Fibroblast of skin of left biceps (primary cell): ENCODE measurements at regions not wholly inside any gene's neighbourhood (a gene's known extent, or its start where the extent isn't known, plus 50 kb on each side); places are given as distances from the start of the nearest gene placed in this dataset.

ENCODE experiments used
- DNase-seq, 2 experiments: peaks; one replicate each; pipeline ENCODE4 v3.0.0-alpha.2; 2013; ENCODE audit warnings: low read depth in 2 of 2

DNA sequence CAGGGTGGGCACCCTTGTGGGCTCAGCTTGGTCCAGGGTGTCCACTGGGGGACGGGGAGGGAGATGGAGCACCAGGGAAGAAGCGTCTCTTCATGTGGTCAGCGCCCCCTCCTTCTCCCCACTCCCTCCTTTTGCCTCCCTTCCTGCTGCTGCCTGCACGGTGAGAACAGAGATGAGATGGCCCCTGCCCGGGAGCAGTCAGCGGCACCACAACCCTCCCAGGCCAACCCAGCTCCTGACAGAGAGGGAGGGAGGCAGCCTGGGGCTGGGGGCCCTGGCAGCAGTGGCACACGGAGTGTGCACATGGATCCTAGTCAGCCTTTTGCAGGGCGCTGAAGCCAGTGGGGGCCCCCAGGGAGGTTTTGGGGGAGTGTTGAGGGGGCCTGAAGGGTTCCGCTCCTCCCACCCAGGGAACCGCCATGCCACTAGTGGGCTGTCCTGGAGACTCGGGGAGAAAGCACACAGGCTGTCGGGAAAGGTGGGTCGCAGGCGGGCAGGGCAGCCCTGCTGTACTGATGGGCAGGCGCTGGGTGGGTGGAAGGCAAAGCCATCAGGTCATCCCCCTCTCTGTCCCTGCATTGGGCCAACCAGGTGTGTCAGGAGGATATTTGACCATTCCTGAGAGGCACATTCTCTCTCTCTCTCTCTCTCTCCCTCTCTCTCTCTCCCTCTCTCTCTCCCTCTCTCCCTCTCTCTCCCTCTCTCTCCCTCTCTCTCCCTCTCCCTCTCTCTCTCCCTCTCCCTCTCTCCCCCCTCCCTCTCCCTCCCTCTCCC is 94.3 kb upstream of the BHLHE23 start:
- no peak for DNase-seq

DNA sequence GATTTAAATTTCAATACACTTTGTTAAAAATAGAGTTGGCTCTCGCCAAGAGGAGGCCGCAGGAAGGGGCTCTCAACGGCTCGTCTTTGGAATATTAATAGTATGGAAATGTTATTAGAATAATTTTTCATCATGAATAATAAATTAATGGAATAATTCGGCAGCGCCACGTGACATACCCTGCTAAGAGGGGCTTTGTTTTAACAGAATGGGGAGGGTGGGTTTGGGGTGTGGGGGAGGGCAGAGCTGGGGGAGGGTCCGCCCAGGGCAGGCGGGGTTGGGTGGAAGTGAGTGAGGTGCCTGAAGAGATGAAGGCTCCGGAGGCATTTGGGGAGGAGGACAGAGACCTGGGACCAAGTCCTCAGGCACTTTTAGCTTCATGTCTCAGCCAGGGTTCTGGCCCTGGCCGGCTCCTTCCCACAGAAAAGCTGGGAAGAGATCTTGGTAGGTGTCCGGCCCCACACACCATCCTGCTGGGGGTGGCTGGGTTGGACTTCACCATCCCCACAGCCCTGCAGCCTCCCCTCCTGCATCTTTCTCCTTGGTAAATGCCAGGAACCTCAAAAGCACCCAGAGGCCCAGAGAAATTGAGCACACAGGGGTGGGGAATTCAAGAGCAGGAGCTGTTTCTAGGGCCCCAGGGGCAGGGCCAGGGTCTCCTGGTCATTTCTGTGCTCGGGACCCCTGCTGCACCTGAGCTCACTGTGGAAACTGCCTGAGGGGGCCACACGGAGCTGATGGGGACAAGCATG is 93.6 kb upstream of the BHLHE23 start:
- DNase-seq, result no peak

DNA sequence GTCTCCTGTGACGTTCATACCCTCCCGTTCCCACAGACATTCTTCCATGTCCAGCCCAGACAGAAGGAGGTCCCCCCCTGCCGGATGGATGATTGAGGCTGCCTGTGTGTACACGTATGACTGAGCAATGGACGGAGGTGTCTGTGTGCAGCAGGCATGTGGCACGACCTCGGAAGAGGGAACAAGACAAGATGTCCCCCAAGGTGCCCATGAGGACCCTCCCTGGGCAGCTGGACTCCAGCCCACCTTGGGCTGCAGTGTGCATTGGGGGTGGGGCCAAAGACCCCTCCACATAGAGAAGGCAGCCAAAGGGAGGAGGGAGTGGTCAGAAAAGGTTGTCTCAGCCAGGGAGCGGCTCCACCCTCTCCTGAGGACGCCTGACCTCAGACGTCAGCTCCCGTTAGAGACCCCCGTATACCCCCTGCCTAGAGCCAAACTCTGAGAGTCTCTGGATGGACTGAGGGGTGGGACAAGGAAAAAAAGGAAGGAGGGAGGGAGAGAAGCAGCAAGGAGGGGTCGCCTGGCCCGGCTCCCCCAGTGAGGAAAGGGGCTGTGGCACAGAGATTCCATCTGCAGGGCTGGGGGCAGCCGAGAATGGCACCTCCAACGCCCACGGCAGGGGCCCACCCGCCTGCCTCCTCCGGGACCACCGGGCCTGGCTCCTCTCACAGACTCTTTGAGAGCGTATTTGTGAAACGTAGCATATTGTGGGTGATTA is 92.9 kb upstream of the BHLHE23 start:
- no peak for DNase-seq

DNA sequence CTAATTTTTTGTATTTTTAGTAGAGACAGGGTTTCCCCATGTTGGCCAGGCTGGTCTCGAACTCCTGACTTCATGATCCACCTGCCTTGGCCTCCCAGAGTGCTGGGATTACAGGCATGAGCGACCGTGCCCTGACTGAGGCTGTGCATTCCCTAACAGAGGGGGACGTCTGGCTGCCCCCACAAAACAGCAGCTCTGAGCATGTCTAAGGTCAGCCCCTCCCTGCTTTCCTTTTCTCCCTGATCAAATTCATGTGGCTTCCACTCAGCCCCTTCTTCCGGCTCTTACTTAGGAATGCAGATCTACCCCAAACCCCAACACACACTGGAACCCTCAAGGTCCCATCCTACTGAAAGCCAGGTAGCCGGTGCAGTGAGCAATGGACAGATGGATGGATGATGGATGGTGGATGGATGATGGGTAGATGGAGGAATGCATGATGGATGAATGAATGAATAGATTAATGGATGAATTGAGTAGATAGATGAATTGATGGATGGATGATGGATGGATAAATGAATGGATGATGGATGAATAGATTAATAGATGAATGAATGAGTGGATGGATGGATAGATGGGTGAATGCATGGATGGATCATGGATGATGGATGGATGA is 91.5 kb upstream of the BHLHE23 start:
- no peak for DNase-seq

DNA sequence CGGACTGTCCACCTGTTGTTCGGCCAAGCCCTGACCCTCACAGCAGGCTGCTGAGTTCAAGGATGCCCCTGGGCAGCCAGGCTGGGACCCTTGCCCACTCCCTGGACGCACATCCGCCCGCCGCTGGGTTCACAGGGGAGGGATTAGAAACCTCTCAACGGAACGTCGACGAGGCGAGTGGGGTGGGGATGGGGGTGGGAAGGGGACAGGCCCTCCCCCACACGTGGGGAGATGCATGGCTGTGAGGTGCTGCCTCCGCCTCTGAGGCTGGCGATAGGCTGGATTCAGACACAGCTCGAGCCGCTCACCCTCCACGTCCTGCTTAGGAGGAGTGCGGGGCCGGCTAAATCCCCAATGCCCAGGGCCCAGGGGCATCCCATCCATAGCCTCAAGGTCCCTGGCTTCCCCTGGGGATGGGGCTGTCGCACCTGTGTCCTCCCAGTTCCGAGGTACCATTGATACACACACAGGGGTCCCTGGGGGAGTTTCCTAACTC is 90.6 kb upstream of the BHLHE23 start:
- no peak for DNase-seq

DNA sequence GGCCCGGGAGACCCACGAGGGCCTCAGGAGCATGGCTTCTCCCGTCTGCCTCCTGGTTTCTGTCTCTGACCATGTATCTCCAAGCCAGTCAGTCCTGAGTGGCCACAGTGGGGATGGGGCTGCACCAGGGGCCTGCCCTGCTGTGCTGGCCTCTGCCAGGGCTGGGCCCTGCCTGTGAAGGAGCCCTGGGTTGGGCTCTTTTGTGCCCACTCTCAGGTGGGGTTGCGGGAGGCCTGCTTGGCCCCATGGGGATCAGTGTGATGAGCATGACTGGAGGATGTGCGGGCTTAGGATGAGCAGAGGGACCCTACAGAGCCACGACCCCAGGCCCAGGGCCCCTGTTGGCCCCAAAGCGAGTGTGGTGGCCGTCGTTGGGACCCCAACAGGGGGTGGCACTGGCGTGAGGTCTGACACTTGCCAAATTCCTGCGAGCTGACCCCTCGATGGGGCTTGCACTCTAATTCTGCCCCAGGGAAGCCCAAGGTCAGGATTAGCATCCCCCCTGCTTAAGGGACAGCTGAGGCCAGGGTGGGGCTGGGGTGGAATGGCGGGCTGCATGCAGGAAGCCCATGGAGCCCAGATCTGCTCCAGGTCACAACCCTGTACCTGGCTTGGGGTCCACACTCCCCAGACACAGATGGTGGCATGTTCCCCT is 90.0 kb upstream of the BHLHE23 start:
- no peak for DNase-seq

DNA sequence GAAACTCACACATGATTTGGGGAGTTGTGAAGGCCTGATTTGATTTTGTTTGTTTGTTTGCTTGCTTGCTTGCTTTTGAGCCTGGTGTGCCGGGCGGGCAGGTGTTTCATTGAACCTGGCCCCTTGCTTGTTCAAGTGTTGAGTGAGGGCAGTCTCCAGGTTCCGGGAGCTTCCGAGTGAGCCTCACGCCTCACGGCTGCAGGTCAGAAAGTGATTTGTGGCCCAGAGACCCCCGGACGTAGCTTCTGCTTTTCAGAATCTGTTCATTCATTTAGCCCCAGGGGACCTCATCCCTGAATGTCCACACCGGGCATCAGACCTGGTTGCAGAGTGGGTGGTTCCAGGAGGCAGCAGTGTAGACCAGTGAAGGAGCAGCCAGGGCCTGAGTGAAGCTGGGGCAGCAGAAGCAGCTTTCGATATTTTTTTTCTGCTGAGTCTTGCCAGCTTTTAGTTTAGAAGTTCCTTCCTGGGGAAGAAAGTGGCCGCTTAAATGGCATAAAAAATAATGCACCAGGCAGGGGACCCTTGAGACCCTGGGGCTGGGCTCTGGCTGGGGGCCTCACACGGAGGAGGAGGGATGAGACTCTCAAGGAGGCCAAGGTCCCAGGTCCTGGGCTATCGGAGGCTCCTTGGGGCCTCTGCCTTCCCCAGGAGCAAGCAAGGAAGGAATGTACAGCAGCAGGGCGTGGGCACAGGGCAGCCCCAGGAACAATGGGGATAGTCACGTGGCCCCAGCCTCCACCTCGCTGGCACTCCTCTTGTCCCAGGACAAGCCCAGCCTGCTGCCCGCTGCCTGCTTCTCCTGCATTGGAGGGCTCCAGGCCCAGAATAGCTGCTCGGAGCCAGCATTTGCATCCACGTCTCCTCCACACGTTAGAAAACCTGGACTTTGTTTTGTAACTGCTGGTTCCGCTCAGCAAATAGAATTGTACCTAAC is 89.2 kb upstream of the BHLHE23 start:
- no peak for DNase-seq

DNA sequence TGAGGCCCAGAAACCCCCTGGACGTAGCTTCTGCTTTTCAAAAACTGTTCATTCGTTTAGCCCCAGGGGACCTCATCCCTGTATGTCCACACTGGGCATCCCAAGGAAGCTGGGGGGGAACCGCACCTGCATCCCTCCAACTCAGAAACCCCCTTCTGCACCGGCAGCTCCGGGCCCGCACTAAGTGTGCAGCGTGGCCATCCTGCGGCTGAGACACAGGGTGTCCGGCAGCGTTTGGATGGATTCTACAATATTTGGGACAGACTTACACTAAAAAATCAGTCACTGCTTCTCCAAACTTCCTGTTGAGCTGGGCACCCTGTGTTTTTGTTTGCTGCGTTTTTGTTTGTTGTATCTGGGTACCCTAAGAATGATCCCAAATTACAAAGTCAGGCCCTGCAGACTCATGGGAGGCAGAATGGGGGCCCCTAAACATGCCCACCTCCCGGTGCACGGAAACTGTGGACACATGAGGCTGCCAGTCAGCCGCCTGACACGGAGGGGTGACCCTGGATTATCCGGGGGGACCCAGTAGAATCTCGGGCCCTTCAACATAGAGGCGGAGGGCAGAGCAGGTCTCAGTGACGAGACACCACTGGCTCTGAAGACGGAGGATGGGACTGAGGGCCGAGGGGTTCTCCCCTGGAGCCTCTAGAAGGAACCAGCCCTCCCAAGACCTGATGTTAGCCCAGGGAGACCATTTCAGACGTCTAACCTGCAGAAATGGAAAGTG is 88.2 kb upstream of the BHLHE23 start:
- no peak for DNase-seq

DNA sequence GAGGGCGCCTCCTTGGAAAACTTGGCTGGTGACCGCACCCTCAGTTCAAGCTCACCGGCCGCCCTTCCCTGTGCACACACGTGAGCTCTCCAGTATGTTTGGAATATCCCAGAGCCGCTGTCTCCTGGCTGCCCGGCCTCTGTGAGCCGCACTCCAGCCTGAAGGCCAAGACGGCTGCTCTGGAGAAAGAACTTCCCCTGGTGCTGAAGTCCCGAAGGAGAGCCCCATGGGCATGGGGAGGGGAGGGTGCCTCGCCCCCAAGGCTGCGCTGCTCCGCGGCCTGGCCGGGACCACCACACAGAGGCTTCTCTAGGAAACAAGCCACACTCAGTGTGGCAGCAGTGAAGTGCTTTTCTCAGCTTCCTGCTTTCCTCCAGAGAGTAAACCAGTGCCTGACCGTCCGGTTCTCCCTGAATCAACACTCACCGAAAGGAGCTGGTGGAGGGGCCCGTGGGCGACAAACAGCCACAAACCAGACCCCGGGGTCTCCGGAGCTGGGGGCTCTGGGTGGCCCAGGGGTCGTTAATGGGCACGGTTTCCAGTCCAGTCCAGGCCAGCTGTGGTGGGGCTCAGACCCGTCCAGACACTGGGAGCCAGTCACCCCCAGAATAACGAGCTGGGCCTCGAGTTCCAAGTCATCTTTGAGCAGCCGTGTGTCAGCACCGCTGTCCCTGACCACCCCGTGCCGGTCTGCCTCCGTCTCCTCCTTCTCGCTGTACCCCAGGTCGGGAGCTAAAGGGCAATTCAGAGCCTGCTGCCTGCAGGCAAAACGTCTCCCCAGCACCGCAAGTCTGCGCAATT is 87.4 kb upstream of the BHLHE23 start:
- DNase-seq, result no peak

DNA sequence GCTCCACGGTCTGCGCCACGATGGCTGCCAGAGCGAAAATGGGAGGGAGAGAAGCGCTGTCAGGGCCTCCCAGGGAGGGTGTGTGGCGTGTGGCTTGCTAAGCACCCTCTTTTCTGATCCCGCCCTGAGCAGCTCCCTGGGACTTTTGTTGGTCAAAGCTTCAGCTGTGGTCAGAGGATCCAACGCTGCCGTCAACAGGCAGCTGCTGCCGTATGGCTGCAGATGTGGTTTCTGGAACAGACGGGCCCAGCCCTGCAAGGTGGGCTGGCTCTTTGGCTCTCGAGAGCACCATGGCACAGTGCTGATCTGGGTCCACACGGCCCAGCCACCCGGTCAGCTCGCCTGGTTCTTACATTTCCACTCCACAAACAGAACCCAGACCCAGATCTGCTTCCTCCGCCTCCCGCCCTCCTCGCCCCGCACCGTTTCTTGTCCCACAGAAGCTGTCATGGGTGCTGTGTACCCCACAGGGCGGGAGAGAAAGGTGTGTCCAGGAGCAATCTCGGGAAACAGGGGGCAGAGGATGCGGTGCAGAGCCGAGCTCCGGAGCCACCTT is 86.0 kb upstream of the BHLHE23 start:
- DNase-seq, result no peak

DNA sequence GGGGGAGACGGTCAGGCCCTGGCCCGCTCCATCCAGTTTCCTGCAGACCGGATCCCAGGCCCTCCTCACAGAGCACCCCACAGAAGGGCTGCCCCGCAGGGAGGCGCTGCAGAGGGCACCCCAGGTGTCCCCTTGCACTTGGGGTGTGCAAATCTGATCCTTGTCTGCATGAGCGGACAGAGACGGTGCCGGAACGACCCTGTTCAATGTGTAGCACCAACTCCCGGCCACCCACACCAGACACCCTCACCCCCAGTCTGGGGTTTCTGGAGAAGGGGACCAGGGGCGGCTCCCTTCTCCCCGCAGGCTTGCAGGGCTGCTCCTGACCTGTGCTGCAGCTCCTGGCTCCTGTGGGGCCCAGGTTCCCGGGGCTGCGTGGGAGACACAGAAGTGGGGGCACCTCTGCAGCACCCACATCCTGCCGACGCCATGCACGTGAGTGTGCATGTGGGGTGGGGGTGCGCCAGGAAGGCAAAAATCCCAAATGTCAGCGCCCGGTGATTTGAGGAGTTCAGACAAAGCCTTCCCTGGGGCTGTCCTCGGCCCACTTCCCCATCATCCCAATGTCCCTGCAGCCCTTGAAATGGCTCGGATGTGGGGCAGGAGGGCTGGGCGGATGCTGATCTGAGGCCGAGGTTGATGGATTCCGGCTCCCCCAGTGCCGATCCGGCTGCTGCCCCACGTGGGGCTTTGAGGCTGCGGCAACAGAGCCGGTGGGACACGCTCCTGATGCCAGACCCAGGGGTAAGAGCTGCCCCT is 85.3 kb upstream of the BHLHE23 start:
- no peak for DNase-seq

DNA sequence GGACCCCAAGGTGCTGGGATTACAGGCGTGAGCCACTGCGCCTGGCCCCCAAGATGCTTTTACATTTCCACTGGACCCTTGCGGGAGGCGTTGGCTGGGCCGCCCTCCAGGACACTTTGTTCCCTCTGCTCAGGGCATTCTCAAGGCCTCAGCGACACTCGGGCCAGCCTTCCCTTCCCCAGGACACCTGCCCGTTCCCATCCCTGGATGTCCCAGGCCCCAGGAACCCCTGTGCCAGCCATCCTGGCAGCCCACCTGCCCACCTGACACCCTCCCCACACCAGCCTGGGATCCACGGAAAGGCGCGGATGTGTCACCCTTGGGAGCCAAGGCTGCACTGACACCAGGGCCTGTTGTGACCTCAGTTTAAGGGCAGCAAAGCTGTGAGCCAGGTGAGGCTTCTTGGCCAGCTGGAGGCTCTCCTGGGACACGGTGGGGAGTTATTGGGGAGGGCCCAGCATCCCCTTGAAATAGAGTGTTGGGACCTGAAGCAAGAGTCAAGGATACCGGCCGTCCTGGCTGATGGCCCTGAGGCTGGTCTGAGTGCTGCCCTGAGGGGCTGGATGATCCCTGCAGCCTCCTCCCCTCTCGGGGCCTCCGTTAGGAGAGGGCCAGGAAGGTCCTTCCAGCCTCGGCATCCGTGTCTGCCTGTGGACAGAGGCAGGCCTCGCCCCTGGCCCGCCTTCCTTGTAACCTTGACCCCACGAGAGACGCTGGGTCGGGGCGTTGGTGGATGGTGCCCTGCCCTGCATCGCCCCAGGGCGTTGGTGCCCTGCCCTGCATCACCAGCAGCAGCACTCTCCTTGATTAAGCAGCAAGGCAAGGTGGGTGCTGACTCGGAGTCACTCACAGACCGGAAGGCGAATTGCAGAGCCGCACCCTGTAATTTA is 84.2 kb upstream of the BHLHE23 start:
- no peak for DNase-seq

DNA sequence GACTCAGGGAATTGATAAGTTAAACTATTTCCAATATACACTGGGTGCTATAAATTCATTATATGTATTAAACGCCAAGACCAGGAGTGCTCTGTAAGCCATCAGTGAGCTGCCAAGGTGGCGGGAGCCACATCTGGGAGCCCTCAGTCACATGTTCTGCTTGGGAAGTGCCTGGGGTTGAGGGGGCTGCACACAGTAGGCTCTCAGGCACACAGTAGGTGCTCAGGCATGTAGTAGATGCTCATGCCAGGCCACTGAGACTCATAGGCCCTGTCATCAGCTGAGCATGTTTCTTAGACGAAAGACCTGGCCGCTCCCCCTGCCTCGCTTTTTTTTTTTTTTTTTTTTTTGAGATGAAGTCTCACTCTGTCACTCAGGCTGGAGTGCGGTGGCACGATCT is 83.3 kb upstream of the BHLHE23 start:
- DNase-seq, result no peak

DNA sequence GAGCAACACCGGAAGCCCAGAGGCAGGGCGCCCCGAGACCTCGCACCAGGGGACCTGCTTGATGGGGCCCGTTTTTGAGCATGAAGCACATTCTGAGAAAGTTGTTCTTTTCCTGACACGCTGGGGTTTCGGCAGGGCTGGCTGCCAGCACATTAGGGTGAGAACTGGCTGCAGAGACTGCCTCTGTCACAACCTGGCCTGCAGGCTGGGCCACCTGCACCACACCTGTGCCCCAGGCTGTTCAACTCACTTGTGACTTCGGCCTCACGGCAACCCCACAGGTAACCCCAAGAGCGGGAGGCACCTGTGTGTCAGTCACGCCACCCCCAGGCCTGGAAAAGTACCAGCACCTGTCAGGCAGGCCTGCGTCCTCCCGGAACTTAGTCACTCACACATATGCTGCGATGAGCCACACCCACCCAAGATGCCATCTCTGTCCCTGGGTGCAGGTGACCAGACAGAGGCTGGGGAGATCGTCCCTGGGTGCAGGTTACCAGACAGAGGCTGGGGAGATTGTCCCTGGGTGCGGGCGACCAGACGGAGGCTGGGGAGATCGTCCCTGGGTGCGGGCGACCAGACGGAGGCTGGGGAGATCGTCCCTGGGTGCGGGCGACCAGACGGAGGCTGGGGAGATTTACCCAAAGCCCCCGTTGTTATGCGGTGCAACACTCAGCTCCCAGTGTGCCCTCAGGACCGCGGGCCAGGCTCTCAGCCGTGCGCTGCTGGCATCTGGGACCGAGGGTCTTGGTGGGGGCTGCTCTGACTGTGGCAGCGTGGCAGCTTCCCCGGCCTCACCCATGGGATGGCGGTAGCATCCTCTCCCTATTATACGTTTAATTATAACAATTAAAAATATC is 82.5 kb upstream of the BHLHE23 start:
- DNase-seq, result no peak

DNA sequence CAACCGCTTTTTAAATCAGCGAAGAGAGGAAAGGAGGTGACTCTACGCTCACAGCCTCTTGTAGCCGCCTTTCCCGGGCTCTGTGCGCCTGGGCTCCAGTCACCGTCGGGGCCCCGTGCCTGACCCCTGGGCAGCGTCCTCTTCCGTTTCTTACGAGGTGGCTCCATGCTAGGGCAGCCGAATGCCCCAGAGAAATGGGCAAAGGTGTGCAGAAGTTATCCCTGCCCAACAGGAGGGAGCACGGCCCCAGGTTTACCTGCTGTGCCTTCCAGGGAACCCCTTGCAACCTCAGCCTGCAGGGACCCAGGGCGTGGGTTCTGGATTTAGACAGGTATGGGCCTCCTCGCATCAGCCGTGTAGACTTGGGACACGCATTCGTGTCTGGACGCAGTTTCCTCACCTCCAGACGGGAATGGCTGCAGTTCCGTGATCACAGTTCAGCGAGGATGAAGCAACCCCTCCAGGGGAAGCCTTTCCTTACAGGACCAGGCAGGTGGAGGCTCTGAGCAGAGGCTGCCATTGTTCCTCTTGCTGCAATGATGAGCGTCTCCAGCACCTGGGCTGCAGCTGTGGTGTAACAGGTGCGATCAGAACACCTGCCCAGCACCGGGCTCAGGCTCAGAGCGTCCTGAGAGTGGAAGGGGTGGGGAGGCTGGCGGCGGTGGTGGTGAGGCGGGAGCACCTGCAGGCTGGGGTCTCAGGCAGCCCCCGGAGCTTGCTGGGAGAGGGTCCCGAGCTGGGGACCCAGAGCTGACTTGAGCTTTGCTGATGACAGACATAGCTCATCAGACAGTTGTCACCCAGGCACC is 81.3 kb upstream of the BHLHE23 start:
- DNase-seq, result no peak
